HL-60 (cell line): ENCODE measurements at regions not wholly inside any gene's neighbourhood (a gene's known extent, or its start where the extent isn't known, plus 50 kb on each side); places are given as distances from the start of the nearest gene placed in this dataset.

Experiments used
- CTCF ChIP-seq: IDR thresholded peaks from one replicate; pipeline ENCODE4 v1.5.1; 2011; ENCODE audit warnings: low read length, control low read depth, inconsistent platforms; ENCODE audit not compliant: insufficient read depth
- GABPA ChIP-seq: IDR thresholded peaks from 2 replicates; pipeline ENCODE4 v1.6.1; 2012; ENCODE audit warnings: low read depth

GRCh38 chr2:56539618-56540017 is 355.8 kb downstream of the CCDC85A start:
- TF ChIP-seq CTCF: no peak
- no peak for TF ChIP-seq GABPA
